Adrenal gland (tissue), 9 donors: ENCODE measurements at regions not wholly inside any gene's neighbourhood (a gene's known extent, or its start where the extent isn't known, plus 50 kb on each side); places are given as distances from the start of the nearest gene placed in this dataset.

Experiments
- DNase-seq, 7 donors: peaks; one replicate each; pipeline ENCODE4 v3.0.0-alpha.2; 2019 to 2020
- H3K27ac ChIP-seq, 5 donors: fragments of 200-600 bp; sonication (generic) in 4 of 5; 1 replicate in 3 of 5; 2 replicates in 2 of 5; pipeline versions ENCODE4 v1.5.1 to v1.8.0; 2016 to 2020; ENCODE audit warnings: mild to moderate bottlenecking in 1 of 5
- H3K27me3 ChIP-seq: fragments of 200-600 bp; 2 replicates; pipeline ENCODE4 v1.8.0; 2021
- H3K36me3 ChIP-seq, 2 donors: fragments of 200-600 bp; replicated peaks in 1 of 2; 1 replicate in 1 of 2; 2 replicates in 1 of 2; pipeline versions ENCODE4 v1.5.1 to v1.8.0; 2018 to 2022
- H3K4me1 ChIP-seq, 2 donors: fragments of 200-600 bp; replicated peaks in 1 of 2; 1 replicate in 1 of 2; 2 replicates in 1 of 2; pipeline versions ENCODE4 v1.5.1 to v1.8.0; 2018 to 2021
- H3K4me3 ChIP-seq, 4 donors: fragments of 200-600 bp; sonication (generic) in 3 of 4; one replicate each; pipeline ENCODE4 v1.5.1; 2016 to 2018
- H3K9me3 ChIP-seq, 3 donors: fragments of 200-600 bp; sonication (generic) in 1 of 3; replicated peaks in 1 of 3; 1 replicate in 2 of 3; 2 replicates in 1 of 3; pipeline versions ENCODE4 v1.5.1 to v1.8.0; 2016 to 2021
- POLR2A ChIP-seq, 2 donors: fragments of 450-650 bp; IDR thresholded peaks; one replicate each; pipeline ENCODE4 v1.6.1; 2017; ENCODE audit warnings: antibody characterized with exemption in 2 of 2, mild to moderate bottlenecking in 2 of 2, moderate library complexity in 1 of 2
- WGBS, 4 donors: extraction: QIAGEN DNeasy Blood & Tissue Kit in 2 of 4; methylation state at CpG; one replicate each; pipeline versions ENCODE4 v1.1.5 to v1.1.7; 2013 to 2017; 5-methylcytosine and 5-hydroxymethylcytosine counted together
- intact Hi-C, 2 donors: fragments of 100-400 bp; cut with DNase I; formaldehyde crosslinking; loops; one replicate each; pipeline versions ENCODE4 v1.14.1 to v1.15.0; 2022 to 2023
- TF ChIP-seq, protein P1 (sequence below), 6 experiments: fragments of 450-650 bp in 4 of 6; fragments of 200-600 bp in 2 of 6; sonication (generic) in 1 of 6; IDR thresholded peaks; 1 replicate in 5 of 6; 2 replicates in 1 of 6; pipeline versions ENCODE4 v1.5.1 to v1.8.0; 2016 to 2021; ENCODE audit warnings: antibody characterized with exemption in 6 of 6, mild to moderate bottlenecking in 2 of 6, moderate library complexity in 1 of 6
- donor health status: healthy with polysubstance abuse.
- donor health status: Bipolar disorder and iron deficiency.
- donor health status: DM: yes; HTN: yes; CAD: no.
- donor health status: DM: no; HTN: no; CAD: no.
- donor health status: DM: no; HTN: no; CAD: no.

DNA sequence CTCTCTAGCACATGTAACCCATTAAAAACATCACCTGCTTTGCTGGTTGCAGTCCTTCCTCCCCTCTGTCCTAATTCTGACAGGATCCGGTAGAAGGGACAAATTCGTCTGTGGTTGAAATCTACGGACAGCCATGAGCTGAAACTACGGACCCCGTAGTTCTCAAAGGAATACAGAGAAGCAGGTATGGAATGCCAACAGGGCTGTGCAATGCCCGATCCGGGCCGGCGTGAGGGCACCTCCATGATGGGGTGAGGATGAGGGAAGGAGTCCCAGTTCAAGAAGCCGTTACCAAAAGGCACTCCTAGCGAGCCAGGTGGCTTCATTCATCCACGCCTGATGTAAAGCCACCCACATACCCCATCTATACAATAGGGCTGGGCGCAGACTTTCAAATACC, 160.0 kb upstream of the NSMCE3 start:
- intact Hi-C loops: no loop called here
- no peak overlapping the region for H3K4me3 ChIP-seq
- H3K27ac ChIP-seq: no peak overlapping the region
- no peaks in the 10 kb centered on the region for H3K27me3 ChIP-seq
- H3K36me3 ChIP-seq: no peaks in the 10 kb centered on the region
- TF ChIP-seq, protein P1, sequence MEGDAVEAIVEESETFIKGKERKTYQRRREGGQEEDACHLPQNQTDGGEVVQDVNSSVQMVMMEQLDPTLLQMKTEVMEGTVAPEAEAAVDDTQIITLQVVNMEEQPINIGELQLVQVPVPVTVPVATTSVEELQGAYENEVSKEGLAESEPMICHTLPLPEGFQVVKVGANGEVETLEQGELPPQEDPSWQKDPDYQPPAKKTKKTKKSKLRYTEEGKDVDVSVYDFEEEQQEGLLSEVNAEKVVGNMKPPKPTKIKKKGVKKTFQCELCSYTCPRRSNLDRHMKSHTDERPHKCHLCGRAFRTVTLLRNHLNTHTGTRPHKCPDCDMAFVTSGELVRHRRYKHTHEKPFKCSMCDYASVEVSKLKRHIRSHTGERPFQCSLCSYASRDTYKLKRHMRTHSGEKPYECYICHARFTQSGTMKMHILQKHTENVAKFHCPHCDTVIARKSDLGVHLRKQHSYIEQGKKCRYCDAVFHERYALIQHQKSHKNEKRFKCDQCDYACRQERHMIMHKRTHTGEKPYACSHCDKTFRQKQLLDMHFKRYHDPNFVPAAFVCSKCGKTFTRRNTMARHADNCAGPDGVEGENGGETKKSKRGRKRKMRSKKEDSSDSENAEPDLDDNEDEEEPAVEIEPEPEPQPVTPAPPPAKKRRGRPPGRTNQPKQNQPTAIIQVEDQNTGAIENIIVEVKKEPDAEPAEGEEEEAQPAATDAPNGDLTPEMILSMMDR (IDR thresholded peaks at IDR 0.05): no peak
- TF ChIP-seq POLR2A (IDR thresholded peaks at IDR 0.05): no peak
- 83 to 90% (median 87%) methylated on average over 13 of the region's 13 CpGs for WGBS, 4 donors
- DNase-seq: no peak
- H3K9me3 ChIP-seq: no peaks in the 10 kb centered on the region
- no peaks in the 10 kb centered on the region for H3K4me1 ChIP-seq

DNA sequence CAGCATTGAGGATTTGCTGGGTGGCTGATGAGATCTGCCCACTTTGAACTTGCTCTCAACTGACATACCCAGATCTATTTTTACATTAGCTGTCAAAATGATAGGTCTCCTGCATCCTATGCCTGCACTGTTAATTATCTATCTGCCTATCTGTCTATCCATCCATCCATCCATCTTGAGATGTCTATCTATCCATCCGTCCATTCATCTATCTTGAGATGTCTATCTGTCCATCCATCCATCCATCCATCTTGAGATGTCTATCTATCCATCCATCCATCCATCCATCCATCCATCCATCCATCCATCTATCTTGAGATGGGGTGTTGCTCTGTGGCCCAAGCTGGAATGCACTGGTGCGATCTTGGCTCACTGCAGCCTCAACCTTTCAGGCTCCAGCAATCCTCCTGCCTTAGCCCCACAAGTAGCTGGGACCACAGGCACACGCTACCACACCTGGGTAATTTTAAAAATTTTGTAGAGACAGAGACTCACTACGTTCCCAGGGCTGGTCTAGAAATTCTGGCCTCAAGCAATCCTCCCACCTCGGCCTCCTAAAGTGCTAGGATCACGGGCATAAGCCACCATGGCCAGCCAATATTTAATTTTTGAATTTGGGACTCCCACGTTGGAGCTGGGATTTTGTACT, 159.4 kb upstream of the NSMCE3 start:
- no peaks in the 10 kb centered on the region for H3K9me3 ChIP-seq
- no peak overlapping the region for H3K4me3 ChIP-seq
- WGBS, 4 donors: 75 to 90% (median 84%) methylated on average over 7 of the region's 7 CpGs
- no peaks in the 10 kb centered on the region for H3K27me3 ChIP-seq
- H3K27ac ChIP-seq: no peak overlapping the region
- H3K36me3 ChIP-seq: no peaks in the 10 kb centered on the region
- intact Hi-C loops: no loop called here
- no peak for TF ChIP-seq POLR2A (IDR thresholded peaks at IDR 0.05)
- TF ChIP-seq, protein P1 (IDR thresholded peaks at IDR 0.05): no peak
- DNase-seq: no peak
- no peaks in the 10 kb centered on the region for H3K4me1 ChIP-seq

DNA sequence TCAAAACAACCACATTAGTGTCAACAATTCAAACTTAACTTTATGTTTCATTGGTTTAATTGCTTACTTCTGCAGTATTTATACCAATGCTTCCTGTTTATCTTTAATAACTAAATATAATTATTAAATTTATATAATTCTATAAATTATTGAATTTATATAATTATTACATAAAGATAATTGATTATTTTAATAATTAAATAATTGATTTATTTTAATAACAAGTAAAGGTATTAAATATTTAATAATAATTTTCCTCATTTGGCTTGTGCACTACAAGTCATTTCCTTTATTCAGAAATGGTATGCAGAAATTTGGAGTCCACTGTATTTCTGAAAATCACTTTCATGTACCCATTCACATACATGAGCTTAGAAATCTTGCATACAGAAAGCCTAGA, 156.2 kb upstream of the NSMCE3 start:
- no peak for TF ChIP-seq POLR2A (IDR thresholded peaks at IDR 0.05)
- TF ChIP-seq, protein P1 (IDR thresholded peaks at IDR 0.05): no peak
- Histone ChIP-seq H3K4me3 (no peak overlapping the region), H3K27ac (no peak overlapping the region), H3K36me3 (no peaks in the 10 kb centered on the region), H3K9me3 (no peaks in the 10 kb centered on the region), H3K27me3 (no peaks in the 10 kb centered on the region), H3K4me1 (no peaks in the 10 kb centered on the region)
- intact Hi-C loops: no loop called here
- no peak for DNase-seq

DNA sequence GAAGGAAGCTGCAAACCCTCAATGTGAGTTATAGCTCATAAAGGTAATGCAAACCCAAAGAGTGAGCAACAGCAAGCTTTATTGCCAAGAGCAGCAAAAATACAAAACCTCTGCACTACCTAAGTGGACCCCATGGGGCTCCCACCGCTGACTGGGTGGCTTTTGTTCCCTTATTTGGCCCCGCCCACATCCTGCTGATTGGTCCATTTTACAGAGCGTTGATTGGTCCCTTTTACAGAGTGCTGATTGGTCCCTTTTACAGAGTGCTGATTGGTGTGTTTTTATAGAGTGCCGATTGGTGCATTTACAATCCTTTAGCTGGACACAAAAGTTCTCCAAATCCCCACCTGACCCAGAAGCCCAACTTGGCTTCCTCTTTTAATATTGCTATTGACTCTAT, 154.5 kb upstream of the NSMCE3 start:
- Histone ChIP-seq H3K9me3 (no peaks in the 10 kb centered on the region), H3K27me3 (no peaks in the 10 kb centered on the region), H3K36me3 (no peaks in the 10 kb centered on the region), H3K4me1 (no peaks in the 10 kb centered on the region), H3K27ac (no peak overlapping the region), H3K4me3 (no peak overlapping the region)
- 68 to 83% (median 81%) methylated on average over 4 of the region's 4 CpGs for whole genome bisulfite sequencing, 4 donors
- intact Hi-C loops: no loop called here
- DNase-seq: no peak
- TF ChIP-seq, protein P1 (IDR thresholded peaks at IDR 0.05): no peak
- no peak for TF ChIP-seq POLR2A (IDR thresholded peaks at IDR 0.05)
